ENCODE measurements at regions not wholly inside any gene's neighbourhood (a gene's known extent, or its start where the extent isn't known, plus 50 kb on each side); places are given as distances from the start of the nearest gene placed in this dataset.

DNA sequence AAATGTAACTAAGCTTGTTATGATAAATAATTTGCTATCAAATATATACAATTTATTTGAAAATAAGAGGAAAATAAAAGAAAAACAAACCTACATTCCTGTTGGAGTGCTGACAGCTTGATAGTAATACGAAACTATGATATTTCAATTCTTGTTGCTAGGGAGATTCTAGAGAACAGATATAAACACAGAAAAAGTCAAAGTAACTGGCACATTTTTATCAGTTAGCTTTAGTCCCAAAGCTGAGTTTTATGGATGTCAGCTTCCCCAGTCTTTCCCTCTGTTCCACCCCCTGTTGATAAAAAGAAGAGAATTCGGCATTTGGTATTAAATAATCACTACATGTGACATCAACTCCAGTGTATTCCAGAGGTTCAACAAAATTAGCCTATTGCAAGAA lies 1134.0 kb downstream of the XPNPEP1 start:
- no peak for TF ChIP-seq CTCF (conservative IDR thresholded peaks at IDR 0.05)
- no peak overlapping the region for H4K91ac ChIP-seq (ENCODE audit: insufficient read length, low read depth, low read length)
- Mint-ChIP-seq H3K36me3 (ENCODE audit: insufficient read depth in 1 of 3, low read depth in 3 of 3) (peaks cover 6 to 24% (median 13%) of the 10 kb centered on the region in 3 experiments), H3K9me3 (peaks cover 19 to 23% of the 10 kb centered on the region in 2 experiments), H3K27ac (no peak overlapping the region), H3K27me3 (ENCODE audit: low read depth) (no peaks in the 10 kb centered on the region; the same call in 1 of the 2 replicates), H3K4me3 (no peak overlapping the region), H3K4me1 (no peaks in the 10 kb centered on the region)
- no peak overlapping the region for H4K8ac ChIP-seq (replicated peaks; ENCODE audit: insufficient read length, low read depth, low read length)
- no peaks in the 10 kb centered on the region for H3K79me1 ChIP-seq (ENCODE audit: insufficient read depth, low read depth, low read length, poor library complexity, severe bottlenecking)
- no peaks in the 10 kb centered on the region for H3K4me1 ChIP-seq (ENCODE audit: insufficient read depth, low read length)
- H3K4me2 ChIP-seq (ENCODE audit: insufficient read depth, insufficient read length, low read length): no peak overlapping the region
- H3K23ac ChIP-seq (ENCODE audit: insufficient read length, low read depth, low read length): no peak overlapping the region
- no peak overlapping the region for H3K4ac ChIP-seq (ENCODE audit: low read depth, low read length)
- H3K27ac ChIP-seq (ENCODE audit: insufficient read length, low read depth, low read length): no peak overlapping the region
- H2BK5ac ChIP-seq (ENCODE audit: insufficient read length, low read length): no peak overlapping the region
- H3K9me3 ChIP-seq (ENCODE audit: control insufficient read depth, low read depth, low read length): no peaks in the 10 kb centered on the region
- no peaks in the 10 kb centered on the region for H3K79me2 ChIP-seq (ENCODE audit: insufficient read depth, low read length)
- DNase-seq: no peak
- H3T11ph ChIP-seq (ENCODE audit: low read length): no peak overlapping the region
- H3K27me3 ChIP-seq (ENCODE audit: insufficient read depth, low read length): no peaks in the 10 kb centered on the region
- H2BK120ac ChIP-seq (ENCODE audit: low read depth, low read length, poor library complexity, severe bottlenecking): no peak overlapping the region
- no peak overlapping the region for H2BK12ac ChIP-seq (ENCODE audit: insufficient read length, low read depth, low read length)
- no peak overlapping the region for H2AFZ ChIP-seq (ENCODE audit: low read length)
- H3K9ac ChIP-seq (ENCODE audit: extremely low read depth, insufficient read length, low read length): no peak overlapping the region
- no peak overlapping the region for H3K56ac ChIP-seq (ENCODE audit: insufficient read length, low read depth, low read length)
- WGBS (ENCODE audit: extremely low coverage, insufficient read length, low lambda C conversion rate): no CpG with 5 or more reads among the region's 2 CpGs
- H2BK15ac ChIP-seq (ENCODE audit: low read depth, low read length): no peak overlapping the region
- H3K18ac ChIP-seq (ENCODE audit: insufficient read length, low read depth, low read length): no peak overlapping the region
- H2BK20ac ChIP-seq (ENCODE audit: low read depth, low read length, poor library complexity, severe bottlenecking): no peak overlapping the region
- no peak overlapping the region for H3K14ac ChIP-seq (ENCODE audit: insufficient read depth, low read length)
- no peaks in the 10 kb centered on the region for H4K20me1 ChIP-seq (ENCODE audit: control insufficient read depth, insufficient read depth, insufficient read length)
- H2AK5ac ChIP-seq (ENCODE audit: insufficient read length, low read length): no peak overlapping the region
- H3K23me2 ChIP-seq (ENCODE audit: insufficient read length, low read depth, low read length, poor library complexity, severe bottlenecking): no peaks in the 10 kb centered on the region
- H4K5ac ChIP-seq (ENCODE audit: insufficient read length, low read depth, low read length): no peak overlapping the region

Data from H9 (cell line).